Mucosa of rectum (tissue), 2 donors: ENCODE measurements at regions not wholly inside any gene's neighbourhood (a gene's known extent, or its start where the extent isn't known, plus 50 kb on each side); places are given as distances from the start of the nearest gene placed in this dataset.

Experiments
- H3K27ac ChIP-seq, 2 donors: one replicate each; pipeline ENCODE4 v1.7.0; 2013; ENCODE audit warnings: inconsistent platforms in 2 of 2, low read depth in 2 of 2, low read length in 2 of 2
- H3K27me3 ChIP-seq, 2 donors: one replicate each; pipeline ENCODE4 v1.7.0; 2013; ENCODE audit warnings: low read length in 2 of 2; ENCODE audit not compliant: control insufficient read depth in 2 of 2, insufficient read depth in 2 of 2
- H3K36me3 ChIP-seq, 2 donors: one replicate each; pipeline ENCODE4 v1.7.0; 2013; ENCODE audit warnings: low read length in 2 of 2; ENCODE audit not compliant: control insufficient read depth in 2 of 2, insufficient read depth in 2 of 2
- H3K4me1 ChIP-seq, 2 donors: one replicate each; pipeline ENCODE4 v1.7.0; 2013; ENCODE audit warnings: low read length in 2 of 2, mild to moderate bottlenecking in 1 of 2; ENCODE audit not compliant: control insufficient read depth in 2 of 2, insufficient read depth in 2 of 2
- H3K4me3 ChIP-seq, 2 donors: one replicate each; pipeline ENCODE4 v1.7.0; 2013; ENCODE audit warnings: low read length in 2 of 2
- H3K9ac ChIP-seq, 2 donors: one replicate each; pipeline ENCODE4 v1.7.0; 2013; ENCODE audit warnings: low read length in 2 of 2, low read depth in 1 of 2, mild to moderate bottlenecking in 1 of 2
- H3K9me3 ChIP-seq, 2 donors: one replicate each; pipeline ENCODE4 v1.7.0; 2013; ENCODE audit warnings: low read length in 2 of 2; ENCODE audit not compliant: control insufficient read depth in 2 of 2
- donor health status: healthy.
- donor health status: Normal muscosa, but diverticular disease.

DNA sequence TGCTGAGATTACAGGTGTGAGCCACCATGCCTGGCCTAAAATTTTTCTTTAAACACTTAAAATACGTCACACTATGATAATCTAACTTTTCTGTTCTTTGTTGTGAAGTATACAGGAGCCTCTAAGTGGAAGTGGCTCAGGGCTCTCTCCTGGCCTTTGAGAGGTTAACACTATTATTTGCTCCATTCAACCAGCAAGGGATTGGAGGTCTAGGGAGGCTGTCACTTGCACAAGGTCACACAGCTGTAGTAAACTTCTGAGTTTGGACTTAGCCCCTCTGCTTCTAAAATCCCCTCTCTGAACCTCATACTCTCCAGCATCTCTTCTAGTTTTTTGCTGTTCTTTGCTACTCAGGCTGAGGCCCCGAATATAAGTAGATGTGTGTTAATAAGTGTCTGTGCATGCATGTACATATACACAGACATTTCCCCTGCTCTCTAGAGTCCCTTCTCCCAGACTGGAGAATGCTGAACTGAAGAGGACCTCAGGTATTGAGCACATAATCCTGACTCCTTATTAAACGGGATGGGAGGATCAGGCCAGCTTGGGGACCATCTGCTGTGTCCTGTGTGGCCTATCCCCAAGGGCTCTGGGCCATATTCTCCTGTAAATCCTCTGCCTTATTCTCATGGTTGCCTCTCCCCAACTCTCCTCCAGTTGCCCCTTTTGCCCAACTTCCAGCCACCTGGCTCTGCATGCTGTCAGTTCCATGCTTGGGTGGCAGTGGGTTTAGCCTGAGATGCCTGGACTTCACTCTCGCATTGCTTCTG is 87.0 kb upstream of the SPRY4 start:
- Histone ChIP-seq H3K27ac (no peak overlapping the region), H3K9me3 (no peaks in the 10 kb centered on the region), H3K4me1 (no peaks in the 10 kb centered on the region), H3K36me3 (no peaks in the 10 kb centered on the region), H3K4me3 (no peak overlapping the region), H3K27me3 (no peaks in the 10 kb centered on the region), H3K9ac (no peak overlapping the region)

GRCh38 chr5:142411103-142411502 is 86.3 kb upstream of the SPRY4 start:
- no peak overlapping the region for H3K9ac ChIP-seq
- H3K4me1 ChIP-seq: no peaks in the 10 kb centered on the region
- H3K9me3 ChIP-seq: no peaks in the 10 kb centered on the region
- no peaks in the 10 kb centered on the region for H3K36me3 ChIP-seq
- H3K4me3 ChIP-seq: no peak overlapping the region
- H3K27me3 ChIP-seq: no peaks in the 10 kb centered on the region
- no peak overlapping the region for H3K27ac ChIP-seq

DNA sequence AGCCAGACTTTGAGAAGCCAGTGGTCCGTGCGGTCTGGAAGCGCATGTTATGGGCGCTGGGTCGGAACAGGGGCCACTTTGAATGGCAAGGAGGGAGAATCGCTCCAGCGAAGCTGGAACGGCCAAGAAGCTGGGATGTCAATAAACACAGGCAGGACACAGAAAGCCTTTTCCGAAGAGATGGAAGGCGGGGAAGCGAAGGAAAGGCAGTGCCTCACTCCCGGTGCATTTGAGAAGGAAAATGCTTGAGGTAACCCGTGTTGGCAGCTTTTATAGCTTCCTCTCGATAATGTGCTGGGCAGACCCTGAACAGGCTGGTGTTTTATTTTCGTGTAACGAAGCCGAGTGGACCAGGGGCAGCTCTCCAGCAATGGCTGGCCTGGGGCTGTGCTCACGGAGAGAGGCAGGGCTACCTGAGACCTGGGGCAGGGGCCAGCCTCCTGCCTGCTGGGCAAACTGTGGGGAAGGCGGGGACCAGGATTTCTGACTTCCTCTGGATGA is 84.2 kb upstream of the SPRY4 start:
- H3K9me3 ChIP-seq: no peaks in the 10 kb centered on the region
- H3K36me3 ChIP-seq: no peaks in the 10 kb centered on the region
- no peak overlapping the region for H3K27ac ChIP-seq
- no peaks in the 10 kb centered on the region for H3K27me3 ChIP-seq
- no peak overlapping the region for H3K9ac ChIP-seq
- no peaks in the 10 kb centered on the region for H3K4me1 ChIP-seq
- H3K4me3 ChIP-seq: no peak overlapping the region

DNA sequence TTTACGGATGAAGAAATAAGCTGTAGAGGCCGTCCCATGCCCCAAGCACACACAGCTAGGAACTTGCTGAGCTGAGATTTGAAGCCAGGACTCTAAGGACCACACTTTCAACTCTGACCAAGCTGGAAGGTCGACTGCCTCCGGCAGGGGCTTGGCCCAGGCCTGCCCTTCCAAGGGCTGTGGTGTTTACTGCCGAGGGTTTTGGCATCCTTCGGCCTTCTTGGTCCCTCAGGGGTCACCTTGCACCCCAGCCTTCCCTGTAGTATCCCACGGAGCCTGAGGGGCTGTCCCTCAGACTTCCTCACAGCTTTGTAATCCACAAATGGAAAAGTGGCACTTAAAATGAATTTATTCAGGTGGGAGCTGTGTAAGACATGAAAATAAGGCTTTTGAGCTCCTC is 83.7 kb upstream of the SPRY4 start:
- Histone ChIP-seq H3K9ac (no peak overlapping the region), H3K27me3 (no peaks in the 10 kb centered on the region), H3K4me3 (no peak overlapping the region), H3K9me3 (no peaks in the 10 kb centered on the region), H3K36me3 (no peaks in the 10 kb centered on the region), H3K4me1 (no peaks in the 10 kb centered on the region), H3K27ac (no peak overlapping the region)

GRCh38 chr5:142405814-142406395 is 81.1 kb upstream of the SPRY4 start:
- Histone ChIP-seq H3K4me3 (no peak overlapping the region), H3K4me1 (no peaks in the 10 kb centered on the region), H3K27me3 (no peaks in the 10 kb centered on the region), H3K36me3 (no peaks in the 10 kb centered on the region), H3K9ac (no peak overlapping the region), H3K9me3 (no peaks in the 10 kb centered on the region), H3K27ac (no peak overlapping the region)

DNA sequence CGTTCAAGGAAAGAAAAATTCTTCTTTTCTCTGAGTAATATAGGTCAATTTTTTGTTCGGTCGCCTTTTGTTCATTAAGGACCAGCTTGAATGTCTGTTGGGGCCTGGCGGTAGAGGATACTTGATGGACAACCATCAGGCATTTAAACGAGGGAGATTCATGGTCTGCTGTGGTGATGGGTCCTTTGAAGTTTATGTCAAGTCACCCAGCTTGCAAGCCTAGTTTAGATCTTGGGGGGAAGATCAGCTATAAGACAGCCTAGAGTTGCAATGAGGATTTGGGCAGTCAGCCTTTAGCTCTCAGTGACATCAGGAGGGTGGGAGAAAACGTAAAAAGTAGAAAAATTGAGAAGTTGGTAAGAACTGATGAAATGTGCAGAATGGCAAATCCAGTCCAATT is 80.2 kb upstream of the SPRY4 start:
- Histone ChIP-seq H3K27me3 (no peaks in the 10 kb centered on the region), H3K36me3 (no peaks in the 10 kb centered on the region), H3K4me1 (no peaks in the 10 kb centered on the region), H3K4me3 (no peak overlapping the region), H3K27ac (no peak overlapping the region), H3K9ac (no peak overlapping the region), H3K9me3 (no peaks in the 10 kb centered on the region)

GRCh38 chr5:142404046-142404477 is 79.2 kb upstream of the SPRY4 start:
- H3K4me1 ChIP-seq: no peaks in the 10 kb centered on the region
- no peaks in the 10 kb centered on the region for H3K27me3 ChIP-seq
- no peak overlapping the region for H3K4me3 ChIP-seq
- no peak overlapping the region for H3K27ac ChIP-seq
- no peak overlapping the region for H3K9ac ChIP-seq
- no peaks in the 10 kb centered on the region for H3K9me3 ChIP-seq
- H3K36me3 ChIP-seq: no peaks in the 10 kb centered on the region

GRCh38 chr5:142403583-142403982 is 78.8 kb upstream of the SPRY4 start:
- Histone ChIP-seq H3K9ac (no peak overlapping the region), H3K36me3 (no peaks in the 10 kb centered on the region), H3K27ac (no peak overlapping the region), H3K9me3 (no peaks in the 10 kb centered on the region), H3K4me3 (no peak overlapping the region), H3K4me1 (no peaks in the 10 kb centered on the region), H3K27me3 (no peaks in the 10 kb centered on the region)

- Histone ChIP-seq H3K4me1 (no peaks in the 10 kb centered on the region), H3K27ac (no peak overlapping the region), H3K27me3 (no peaks in the 10 kb centered on the region), H3K9me3 (no peaks in the 10 kb centered on the region), H3K4me3 (no peak overlapping the region), H3K9ac (no peak overlapping the region), H3K36me3 (no peaks in the 10 kb centered on the region)
Observed at GRCh38 chr5:142402752-142403318, 78.0 kb upstream of the SPRY4 start.

DNA sequence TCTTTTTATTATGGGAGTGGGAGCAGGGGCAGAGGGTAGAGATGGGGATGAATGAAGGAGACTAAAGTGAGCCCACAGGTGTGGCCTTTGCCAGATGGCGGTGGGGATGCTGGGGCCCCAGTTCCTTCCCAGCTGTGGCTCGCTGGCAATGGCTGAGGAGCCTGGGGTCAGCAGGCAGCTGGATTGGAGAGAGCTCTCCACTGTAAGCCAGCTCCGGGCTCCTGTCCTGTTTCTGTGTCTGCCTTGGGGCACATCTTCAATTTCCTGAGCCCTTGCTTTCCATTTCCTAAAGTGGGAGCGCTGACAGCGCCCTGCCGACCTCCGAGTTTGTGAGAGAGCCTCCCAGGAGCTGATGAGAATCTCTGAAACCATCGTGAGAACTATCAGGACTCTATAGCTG is 75.6 kb upstream of the SPRY4 start:
- Histone ChIP-seq H3K27ac (no peak overlapping the region), H3K27me3 (no peaks in the 10 kb centered on the region), H3K9me3 (peaks cover 0 to 6% of the 10 kb centered on the region in 2 donors), H3K36me3 (no peaks in the 10 kb centered on the region), H3K4me3 (no peak overlapping the region), H3K4me1 (no peaks in the 10 kb centered on the region), H3K9ac (no peak overlapping the region)
